ENCODE measurements at regions not wholly inside any gene's neighbourhood (a gene's known extent, or its start where the extent isn't known, plus 50 kb on each side); places are given as distances from the start of the nearest gene placed in this dataset.

DNA sequence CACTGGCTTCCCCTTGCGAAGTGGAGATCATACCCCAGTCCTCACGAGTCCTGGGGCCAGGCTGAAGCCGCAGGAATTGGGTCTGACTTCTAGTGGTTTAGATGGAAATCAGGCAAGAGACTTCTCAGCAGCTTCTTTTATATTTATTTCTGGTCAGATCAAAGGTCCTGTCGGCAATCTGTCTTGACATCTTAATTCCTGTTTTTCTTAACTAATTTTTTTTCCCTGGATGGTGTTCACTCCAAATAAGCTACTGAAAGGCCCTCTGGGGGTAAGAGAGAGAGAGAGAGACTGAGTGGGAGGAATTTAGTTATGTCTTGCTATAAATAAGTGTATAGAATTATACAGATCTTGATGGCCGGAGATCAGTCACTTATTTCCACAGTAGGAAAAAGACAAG lies 698.7 kb upstream of the TBX3 start:
- ATAC-seq: no peak
- TF ChIP-seq SNAI2 (CRISPR knock-in tag; IDR thresholded peaks at IDR 0.05): no peak
- no peak for TF ChIP-seq ZNF8 (CRISPR knock-in tag; IDR thresholded peaks at IDR 0.05)
- no peak for TF ChIP-seq TOX (CRISPR knock-in tag; IDR thresholded peaks at IDR 0.05; ENCODE audit: borderline replicate concordance)
- TF ChIP-seq GLIS3 (CRISPR knock-in tag; IDR thresholded peaks at IDR 0.05): no peak
- no peak for TF ChIP-seq ZC3H10 (CRISPR knock-in tag; IDR thresholded peaks at IDR 0.05)
- no peak for TF ChIP-seq ZFP30 (CRISPR knock-in tag; IDR thresholded peaks at IDR 0.05)
- TF ChIP-seq OSR1 (CRISPR knock-in tag; IDR thresholded peaks at IDR 0.05): no peak
- TF ChIP-seq, protein P1, sequence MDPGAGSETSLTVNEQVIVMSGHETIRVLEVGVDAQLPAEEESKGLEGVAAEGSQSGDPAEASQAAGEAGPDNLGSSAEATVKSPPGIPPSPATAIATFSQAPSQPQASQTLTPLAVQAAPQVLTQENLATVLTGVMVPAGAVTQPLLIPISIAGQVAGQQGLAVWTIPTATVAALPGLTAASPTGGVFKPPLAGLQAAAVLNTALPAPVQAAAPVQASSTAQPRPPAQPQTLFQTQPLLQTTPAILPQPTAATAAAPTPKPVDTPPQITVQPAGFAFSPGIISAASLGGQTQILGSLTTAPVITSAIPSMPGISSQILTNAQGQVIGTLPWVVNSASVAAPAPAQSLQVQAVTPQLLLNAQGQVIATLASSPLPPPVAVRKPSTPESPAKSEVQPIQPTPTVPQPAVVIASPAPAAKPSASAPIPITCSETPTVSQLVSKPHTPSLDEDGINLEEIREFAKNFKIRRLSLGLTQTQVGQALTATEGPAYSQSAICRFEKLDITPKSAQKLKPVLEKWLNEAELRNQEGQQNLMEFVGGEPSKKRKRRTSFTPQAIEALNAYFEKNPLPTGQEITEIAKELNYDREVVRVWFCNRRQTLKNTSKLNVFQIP (CRISPR knock-in tag; IDR thresholded peaks at IDR 0.05; ENCODE audit: borderline replicate concordance, low read depth): no peak
- no peak for TF ChIP-seq BACH2 (CRISPR knock-in tag; IDR thresholded peaks at IDR 0.05; ENCODE audit: borderline replicate concordance)
- TF ChIP-seq CSDC2 (CRISPR knock-in tag; IDR thresholded peaks at IDR 0.05): no peak
- TF ChIP-seq ZNF565 (CRISPR knock-in tag; conservative IDR thresholded peaks at IDR 0.05; ENCODE audit: low read depth): no peak
- TF ChIP-seq ARNTL (CRISPR knock-in tag; IDR thresholded peaks at IDR 0.05; ENCODE audit: borderline replicate concordance, low read depth): no peak
- no peak for TF ChIP-seq ZNF70 (CRISPR knock-in tag; IDR thresholded peaks at IDR 0.05)
- TF ChIP-seq, protein P2, sequence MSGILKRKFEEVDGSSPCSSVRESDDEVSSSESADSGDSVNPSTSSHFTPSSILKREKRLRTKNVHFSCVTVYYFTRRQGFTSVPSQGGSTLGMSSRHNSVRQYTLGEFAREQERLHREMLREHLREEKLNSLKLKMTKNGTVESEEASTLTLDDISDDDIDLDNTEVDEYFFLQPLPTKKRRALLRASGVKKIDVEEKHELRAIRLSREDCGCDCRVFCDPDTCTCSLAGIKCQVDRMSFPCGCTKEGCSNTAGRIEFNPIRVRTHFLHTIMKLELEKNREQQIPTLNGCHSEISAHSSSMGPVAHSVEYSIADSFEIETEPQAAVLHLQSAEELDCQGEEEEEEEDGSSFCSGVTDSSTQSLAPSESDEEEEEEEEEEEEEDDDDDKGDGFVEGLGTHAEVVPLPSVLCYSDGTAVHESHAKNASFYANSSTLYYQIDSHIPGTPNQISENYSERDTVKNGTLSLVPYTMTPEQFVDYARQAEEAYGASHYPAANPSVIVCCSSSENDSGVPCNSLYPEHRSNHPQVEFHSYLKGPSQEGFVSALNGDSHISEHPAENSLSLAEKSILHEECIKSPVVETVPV (CRISPR knock-in tag; IDR thresholded peaks at IDR 0.05): no peak

DNA sequence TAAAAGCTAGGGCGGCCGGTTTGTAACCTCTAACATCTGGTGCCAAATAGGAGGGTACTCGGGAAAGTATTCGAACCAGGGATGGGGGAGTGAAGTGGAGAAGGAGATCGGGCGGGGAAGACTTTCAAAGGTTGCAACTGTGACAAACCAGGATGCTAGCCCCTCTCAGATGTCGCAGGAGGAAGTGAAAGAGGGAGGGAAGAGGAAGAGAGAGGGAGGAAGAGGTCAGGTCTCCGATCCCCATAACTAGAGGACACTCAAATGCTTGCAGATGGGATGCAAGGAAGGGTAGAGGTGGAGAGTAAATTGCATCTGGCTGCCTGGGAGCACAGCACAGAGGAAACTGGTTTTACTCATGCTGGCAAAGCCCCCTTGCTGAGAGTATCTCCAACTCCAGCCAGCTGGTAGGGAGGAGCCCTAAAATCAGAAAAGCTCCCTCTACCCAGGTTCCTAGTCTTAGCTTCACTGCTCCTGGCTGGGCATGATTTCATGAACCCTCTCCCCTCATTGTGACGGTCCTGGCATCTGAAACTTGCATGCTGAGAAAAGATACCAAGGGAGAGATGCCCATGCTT lies 696.7 kb upstream of the TBX3 start:
- TF ChIP-seq, protein P2 (CRISPR knock-in tag; IDR thresholded peaks at IDR 0.05): no peak
- no peak for TF ChIP-seq ZNF565 (CRISPR knock-in tag; conservative IDR thresholded peaks at IDR 0.05; ENCODE audit: low read depth)
- no peak for TF ChIP-seq ARNTL (CRISPR knock-in tag; IDR thresholded peaks at IDR 0.05; ENCODE audit: borderline replicate concordance, low read depth)
- TF ChIP-seq SNAI2 (CRISPR knock-in tag; IDR thresholded peaks at IDR 0.05): no peak
- no peak for TF ChIP-seq ZC3H10 (CRISPR knock-in tag; IDR thresholded peaks at IDR 0.05)
- TF ChIP-seq ZNF8 (CRISPR knock-in tag; IDR thresholded peaks at IDR 0.05): no peak
- no peak for TF ChIP-seq TOX (CRISPR knock-in tag; IDR thresholded peaks at IDR 0.05; ENCODE audit: borderline replicate concordance)
- no peak for TF ChIP-seq ESRRG (CRISPR knock-in tag; IDR thresholded peaks at IDR 0.05)
- TF ChIP-seq, protein P3, sequence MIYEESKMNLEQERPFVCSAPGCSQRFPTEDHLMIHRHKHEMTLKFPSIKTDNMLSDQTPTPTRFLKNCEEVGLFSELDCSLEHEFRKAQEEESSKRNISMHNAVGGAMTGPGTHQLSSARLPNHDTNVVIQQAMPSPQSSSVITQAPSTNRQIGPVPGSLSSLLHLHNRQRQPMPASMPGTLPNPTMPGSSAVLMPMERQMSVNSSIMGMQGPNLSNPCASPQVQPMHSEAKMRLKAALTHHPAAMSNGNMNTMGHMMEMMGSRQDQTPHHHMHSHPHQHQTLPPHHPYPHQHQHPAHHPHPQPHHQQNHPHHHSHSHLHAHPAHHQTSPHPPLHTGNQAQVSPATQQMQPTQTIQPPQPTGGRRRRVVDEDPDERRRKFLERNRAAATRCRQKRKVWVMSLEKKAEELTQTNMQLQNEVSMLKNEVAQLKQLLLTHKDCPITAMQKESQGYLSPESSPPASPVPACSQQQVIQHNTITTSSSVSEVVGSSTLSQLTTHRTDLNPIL (CRISPR knock-in tag; IDR thresholded peaks at IDR 0.05; ENCODE audit: low read depth): no peak
- no peak for TF ChIP-seq ISL1 (CRISPR knock-in tag; IDR thresholded peaks at IDR 0.05)
- no peak for TF ChIP-seq OSR1 (CRISPR knock-in tag; IDR thresholded peaks at IDR 0.05)
- no peak for TF ChIP-seq ZFP30 (CRISPR knock-in tag; IDR thresholded peaks at IDR 0.05)
- TF ChIP-seq PPARA (CRISPR knock-in tag; IDR thresholded peaks at IDR 0.05; ENCODE audit: borderline replicate concordance): no peak
- TF ChIP-seq RARB (CRISPR knock-in tag; IDR thresholded peaks at IDR 0.05): no peak
- TF ChIP-seq ZFP3 (CRISPR knock-in tag; IDR thresholded peaks at IDR 0.05): no peak
- ATAC-seq: no peak

DNA sequence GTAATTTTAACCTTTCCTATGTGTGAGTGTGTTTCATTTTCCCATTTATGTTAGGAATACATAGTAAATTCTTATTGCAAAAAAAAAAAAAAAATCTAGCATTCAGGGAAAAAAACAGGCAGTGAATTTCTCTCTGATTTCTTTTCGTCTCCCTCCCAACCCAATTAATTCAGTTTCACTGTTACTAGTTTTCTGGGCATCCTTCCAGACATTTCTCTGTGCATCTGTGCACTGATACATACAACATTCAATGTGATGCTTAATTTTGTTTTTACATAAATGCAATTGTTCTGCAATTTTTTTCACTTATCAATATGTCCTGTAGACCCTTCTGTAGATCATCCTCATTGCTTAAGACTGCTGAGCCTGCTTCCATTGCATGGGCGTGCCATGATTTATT lies 694.3 kb upstream of the TBX3 start:
- TF ChIP-seq ZFP3 (CRISPR knock-in tag; IDR thresholded peaks at IDR 0.05) (no peak), ZNF8 (CRISPR knock-in tag; IDR thresholded peaks at IDR 0.05) (peak; percentile 79), ZNF70 (CRISPR knock-in tag; IDR thresholded peaks at IDR 0.05) (no peak), OSR1 (CRISPR knock-in tag; IDR thresholded peaks at IDR 0.05) (no peak), ISL1 (CRISPR knock-in tag; IDR thresholded peaks at IDR 0.05) (no peak), ARNTL (CRISPR knock-in tag; IDR thresholded peaks at IDR 0.05; ENCODE audit: borderline replicate concordance, low read depth) (no peak), ZNF565 (CRISPR knock-in tag; conservative IDR thresholded peaks at IDR 0.05; ENCODE audit: low read depth) (no peak)
- ATAC-seq: no peak

DNA sequence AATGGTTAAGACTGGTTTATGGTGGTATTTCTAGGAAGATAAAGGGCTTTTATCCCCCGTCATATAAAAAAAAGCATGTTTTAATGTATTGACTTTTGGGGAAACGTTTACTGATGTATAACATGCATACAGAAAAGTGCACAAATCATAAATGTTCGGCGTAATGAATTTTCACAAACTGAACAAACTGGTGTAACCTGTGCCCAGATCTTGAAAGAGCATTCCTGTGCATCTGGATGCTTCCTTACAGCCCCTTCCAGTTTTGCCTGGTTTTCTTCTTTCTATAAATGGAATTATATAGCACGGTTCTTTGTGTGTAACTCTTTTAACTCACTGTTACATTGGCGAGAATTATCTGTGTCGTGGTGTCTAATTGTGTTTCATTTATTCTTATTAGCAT lies 693.8 kb upstream of the TBX3 start:
- TF ChIP-seq BACH2 (CRISPR knock-in tag; IDR thresholded peaks at IDR 0.05; ENCODE audit: borderline replicate concordance) (no peak), SNAI2 (CRISPR knock-in tag; IDR thresholded peaks at IDR 0.05) (no peak), ESRRG (CRISPR knock-in tag; IDR thresholded peaks at IDR 0.05) (no peak)
- ATAC-seq: no peak
